HG03565 (cell line): ENCODE measurements at regions not wholly inside any gene's neighbourhood (a gene's known extent, or its start where the extent isn't known, plus 50 kb on each side); places are given as distances from the start of the nearest gene placed in this dataset.

Experiments
- ATAC-seq: cut with Tn5 transposase; IDR thresholded peaks from one replicate; pipeline ENCODE4 v1.9.1; 2021; ENCODE audit warnings: mild to moderate bottlenecking, moderate library complexity; ENCODE audit not compliant: unreplicated experiment

DNA sequence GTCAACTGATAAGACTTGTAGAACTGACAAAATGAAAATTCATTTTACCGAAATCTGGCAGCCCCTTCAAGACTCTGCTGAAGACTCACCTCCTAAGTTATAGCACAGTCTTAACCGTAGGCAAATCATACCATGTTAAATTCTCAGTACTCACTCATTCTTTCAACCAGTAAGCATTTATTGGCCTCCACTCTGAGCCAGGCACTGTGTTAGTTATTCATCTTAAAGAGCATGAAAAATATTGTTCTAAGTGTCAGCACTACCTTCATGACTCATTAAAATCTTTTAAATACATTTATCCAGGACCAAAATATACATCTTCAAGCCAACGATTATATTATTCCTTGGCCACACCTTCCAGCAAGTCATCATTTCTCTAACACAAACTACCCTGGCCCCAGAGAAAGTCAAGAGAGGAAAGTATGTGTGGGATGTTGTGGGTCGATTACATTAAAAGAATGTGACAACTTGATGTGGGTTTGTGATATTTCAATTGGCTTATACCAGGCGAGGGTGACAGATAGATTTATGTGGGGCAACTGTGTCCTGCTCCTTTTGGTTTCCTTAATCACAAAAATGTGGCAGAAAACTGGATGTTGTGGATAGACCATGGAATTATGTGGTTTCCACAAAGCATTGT lies 55.0 kb downstream of the TMEM30B start:
- ATAC-seq, result no peak

DNA sequence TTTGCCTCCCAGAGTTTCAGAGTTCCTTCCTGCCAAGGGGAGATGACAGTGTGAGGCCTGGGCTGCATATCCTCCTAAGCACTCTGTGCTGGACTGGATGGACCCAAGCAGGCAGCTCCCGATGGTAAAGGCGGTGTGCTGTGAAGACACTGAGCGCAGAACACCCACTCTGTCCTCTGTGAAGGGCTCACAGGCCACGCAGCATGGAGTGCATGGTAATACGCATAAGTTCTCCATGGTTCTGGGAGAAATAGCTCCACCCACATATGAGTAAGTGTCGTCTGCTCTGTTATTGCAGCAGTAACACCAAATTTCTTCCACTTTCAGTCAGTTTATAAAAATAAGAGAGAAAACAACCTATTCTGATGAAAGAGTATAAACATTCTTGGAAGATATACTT lies 55.8 kb downstream of the TMEM30B start:
- no peak for ATAC-seq

DNA sequence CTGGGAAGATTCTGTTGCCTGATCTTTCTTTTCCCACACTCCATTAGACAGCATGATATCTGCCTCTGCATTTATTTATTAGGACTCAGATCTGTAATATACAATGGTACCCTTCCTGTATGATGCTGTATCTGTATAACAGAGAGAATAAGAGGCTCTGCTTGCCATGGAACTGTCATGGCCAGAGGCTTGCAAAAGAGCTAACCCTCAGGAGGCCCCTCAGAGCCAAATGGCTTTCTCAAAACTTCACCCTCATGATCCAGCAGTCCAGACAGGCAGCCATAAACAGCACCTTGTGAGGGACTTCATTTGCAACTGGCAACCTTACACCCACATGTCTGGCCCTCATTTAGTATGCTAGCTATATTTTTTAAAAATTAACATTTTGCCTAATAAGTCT lies 57.6 kb downstream of the TMEM30B start:
- ATAC-seq, result no peak

DNA sequence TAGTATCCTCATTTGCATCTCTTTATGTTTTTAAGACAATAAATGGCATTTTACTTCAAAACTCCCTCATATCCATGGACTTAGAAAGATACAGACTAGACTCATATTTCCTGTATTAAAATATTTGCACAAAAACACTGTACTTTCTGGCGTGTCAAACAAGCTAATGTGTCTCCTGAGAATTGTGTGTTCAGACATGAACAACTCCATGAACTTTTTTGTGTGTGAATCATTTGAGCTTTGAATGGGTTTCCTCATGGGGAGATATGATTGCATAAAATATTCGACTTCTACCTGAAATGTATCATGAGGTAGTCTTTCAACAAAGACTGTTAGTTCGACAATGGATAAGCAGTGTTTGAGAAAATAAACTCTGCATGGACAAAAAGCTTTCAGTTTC lies 58.8 kb downstream of the TMEM30B start:
- no peak for ATAC-seq

DNA sequence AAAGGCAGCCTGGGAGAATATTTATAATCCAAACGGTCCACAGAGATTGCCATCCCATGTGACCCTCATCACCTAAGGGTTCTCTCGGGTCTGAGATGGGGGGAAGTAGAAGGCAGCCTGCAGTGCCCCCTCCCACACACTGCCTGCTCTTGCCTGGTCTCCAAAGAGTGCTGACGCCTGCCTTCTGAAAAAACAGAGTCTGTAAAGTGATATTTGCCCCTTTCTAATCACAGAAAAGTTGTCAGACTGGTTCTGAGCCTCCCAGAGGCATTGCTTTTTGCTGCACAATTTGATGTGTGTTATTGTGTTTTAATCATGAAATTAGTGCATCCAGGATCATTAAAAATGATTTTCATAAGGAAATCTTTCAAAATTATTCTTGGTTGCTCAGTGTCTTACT lies 59.2 kb downstream of the TMEM30B start:
- no peak for ATAC-seq

DNA sequence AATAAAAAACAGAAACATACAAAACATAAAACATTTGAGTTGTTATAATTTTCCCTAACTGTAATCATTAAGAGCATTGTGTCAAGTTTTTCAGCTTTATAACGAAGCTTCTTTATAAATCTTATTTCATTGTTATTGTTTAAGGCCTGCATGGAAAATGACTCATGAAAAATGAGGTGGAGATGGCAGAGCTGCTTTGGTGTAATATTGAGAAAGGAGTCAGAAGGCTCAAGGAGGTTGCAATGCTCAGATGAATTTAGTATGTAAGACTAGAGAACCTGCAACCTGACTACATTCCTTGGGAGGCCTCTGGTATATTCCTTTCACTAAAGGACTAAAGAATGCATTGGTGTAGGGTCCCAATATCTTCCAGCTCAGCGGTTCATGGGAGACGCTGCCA lies 61.5 kb downstream of the TMEM30B start:
- ATAC-seq, result no peak

DNA sequence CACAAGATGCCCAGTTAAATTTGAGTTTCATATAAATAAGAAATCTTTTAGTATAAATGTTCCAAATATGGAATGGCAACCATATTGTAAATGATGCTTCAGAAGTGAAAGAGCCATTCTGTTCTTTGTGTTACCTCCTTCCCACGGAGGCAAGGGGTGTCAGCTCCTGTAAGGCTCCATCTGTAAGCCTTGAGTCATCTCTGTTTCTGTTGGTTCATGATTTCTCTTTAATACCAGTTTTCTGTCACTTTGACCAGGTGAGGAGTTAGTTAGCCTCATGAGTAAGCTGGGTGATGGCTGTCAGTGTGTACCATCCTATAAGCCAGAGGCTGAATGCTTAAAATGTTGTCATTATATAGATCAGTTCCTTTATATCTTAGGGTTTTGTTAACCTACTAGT lies 61.9 kb downstream of the TMEM30B start:
- no peak for ATAC-seq

DNA sequence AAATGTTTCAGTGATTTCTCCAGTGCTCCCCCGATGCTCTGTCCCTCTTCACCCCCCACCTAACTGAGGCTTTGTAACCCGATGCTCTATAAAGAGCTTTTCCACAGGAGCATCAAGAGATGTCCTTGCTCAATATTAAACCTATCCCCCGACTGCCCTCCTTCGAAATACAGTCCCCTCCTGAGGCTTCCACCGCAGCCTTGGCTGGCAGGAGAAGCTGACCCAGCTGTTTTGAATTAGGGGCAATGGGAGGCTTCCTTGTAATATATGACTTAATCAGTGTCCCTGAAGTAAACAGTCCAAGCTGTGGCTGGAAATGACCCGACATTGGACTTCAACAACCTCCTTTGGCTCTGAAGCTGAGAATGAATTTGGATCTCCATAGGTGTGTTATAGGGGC lies 62.4 kb downstream of the TMEM30B start:
- no peak for ATAC-seq

DNA sequence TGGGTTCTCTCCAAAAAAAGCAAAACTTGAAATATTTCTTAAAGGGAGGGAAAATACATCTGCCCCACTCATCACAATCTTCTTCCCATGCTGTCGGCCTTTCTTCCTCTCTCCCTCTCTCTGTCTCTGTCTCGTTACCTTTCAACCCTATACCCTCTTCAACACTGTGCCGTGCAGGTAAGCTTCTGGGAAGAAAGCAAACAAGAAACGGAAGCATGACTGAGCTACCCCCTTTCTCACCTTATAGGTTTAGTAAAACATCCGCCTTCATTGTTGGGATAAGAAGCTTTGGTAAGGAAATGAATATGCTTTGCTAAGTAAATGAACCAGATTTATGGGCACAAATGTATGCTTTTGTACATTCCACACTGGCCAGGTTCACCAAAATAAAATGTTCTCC lies 63.0 kb downstream of the TMEM30B start:
- ATAC-seq, result no peak

DNA sequence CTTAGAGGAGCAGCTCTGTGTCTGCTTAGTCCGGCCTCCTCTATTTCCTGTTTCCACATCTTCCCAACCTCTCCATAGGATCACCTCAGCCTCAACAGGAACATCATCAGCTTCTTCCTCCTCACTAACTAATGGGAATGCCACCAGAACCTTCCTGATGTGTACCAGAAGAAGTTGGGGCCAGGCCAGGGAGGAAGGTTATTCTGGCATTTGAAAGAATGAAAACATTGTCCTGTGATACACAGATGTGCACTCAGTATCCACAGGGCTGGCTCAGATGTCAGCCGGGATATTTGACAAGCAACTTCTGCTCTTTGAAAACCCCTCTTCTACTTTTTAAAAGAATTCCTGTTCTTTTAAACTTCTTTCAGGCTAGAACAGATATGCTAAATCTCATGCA lies 63.6 kb downstream of the TMEM30B start:
- ATAC-seq, result no peak

DNA sequence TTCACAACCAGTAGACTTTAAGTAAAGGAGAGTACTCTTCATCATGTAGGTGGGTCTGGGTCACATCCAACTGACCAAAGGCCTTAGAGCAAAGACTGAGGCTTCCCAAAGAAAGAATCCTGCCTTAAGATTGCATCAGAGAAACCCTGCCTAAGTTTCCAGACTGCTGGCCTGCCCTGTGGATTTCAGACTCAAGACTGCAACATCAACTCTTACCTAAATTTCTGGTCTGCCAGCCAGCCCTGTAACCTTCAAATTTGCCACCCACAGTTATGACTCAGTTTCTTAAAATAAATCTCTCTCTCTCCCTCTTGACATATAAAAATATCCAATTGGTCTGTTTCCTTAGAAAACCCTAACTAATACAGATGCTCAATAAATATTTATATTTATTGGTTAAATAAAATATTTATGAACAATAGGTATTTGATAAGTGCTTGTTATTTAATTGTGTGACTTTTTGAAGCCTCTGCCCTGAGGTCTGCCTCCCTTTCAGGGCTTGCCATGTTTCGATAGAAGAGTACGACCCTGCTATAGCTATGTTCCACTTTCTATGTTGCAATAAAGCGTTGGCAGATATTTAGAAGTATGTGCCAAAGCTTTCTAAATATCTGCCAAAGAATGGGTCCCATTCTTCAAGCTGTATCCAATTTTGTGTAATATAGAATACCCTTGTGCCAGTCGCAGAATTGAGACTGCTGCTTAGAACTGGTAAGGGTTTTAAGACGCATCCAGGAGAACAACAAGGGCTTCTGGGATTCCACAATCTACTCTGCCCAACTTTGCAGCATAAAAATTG lies 65.7 kb downstream of the TMEM30B start:
- no peak for ATAC-seq

DNA sequence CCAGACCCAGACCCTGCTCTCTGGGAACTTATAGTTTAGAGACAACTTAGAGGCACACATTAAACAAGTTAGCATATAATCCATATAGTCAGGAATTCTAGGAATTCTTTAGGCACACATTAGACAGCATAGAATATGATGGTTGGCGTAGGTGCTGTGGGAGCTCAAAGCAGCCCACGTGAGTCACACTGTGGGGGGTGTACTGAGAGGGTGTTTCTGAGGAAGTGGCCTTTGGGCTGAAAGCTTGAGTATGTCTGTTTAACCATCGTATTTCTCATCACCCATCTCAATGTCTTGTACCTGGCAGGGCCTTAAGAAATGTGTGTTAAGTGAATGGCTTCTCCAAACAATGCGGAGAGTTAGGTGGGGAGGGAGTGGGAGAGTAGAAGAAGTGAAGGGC lies 67.2 kb downstream of the TMEM30B start:
- ATAC-seq, result no peak

DNA sequence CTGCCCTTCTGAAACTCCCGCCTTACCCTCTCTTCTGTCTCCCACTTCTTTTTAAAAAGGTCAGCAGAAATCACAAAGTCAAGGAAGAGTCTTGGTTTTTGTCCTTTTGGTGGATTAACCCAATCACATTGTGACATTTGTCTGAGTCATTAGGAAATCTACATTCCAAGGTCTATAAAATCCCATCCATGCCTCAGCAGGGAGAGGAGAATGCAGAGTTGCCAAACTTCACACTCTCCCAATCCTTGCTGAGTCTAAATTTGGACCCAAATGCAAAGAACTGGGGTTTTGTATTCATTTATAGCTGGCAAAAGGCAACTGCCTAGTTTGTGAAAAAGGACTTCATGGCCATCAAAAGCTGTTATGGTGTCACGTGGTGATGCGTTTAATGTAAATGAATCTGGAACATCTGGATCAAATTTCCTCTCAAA lies 67.9 kb downstream of the TMEM30B start:
- ATAC-seq, result no peak

DNA sequence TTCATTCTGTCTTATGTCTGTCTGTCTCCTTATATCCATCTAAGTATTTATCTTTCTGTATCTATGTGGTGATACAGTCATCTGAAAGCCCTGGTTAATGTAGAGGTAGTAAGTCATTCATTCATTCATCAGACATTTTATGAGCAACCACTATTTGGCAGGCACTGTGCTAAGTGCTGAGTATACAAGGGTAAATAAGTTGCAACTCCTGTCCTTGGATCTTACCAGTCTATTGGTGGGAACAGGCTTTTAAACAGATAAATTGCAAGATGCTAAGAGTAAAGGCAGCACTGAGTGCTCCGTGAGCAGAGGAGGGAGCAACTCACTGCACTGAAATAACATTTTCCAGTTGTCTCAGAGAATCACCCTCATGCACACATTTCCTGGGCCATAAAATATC lies 68.6 kb downstream of the TMEM30B start:
- no peak for ATAC-seq

DNA sequence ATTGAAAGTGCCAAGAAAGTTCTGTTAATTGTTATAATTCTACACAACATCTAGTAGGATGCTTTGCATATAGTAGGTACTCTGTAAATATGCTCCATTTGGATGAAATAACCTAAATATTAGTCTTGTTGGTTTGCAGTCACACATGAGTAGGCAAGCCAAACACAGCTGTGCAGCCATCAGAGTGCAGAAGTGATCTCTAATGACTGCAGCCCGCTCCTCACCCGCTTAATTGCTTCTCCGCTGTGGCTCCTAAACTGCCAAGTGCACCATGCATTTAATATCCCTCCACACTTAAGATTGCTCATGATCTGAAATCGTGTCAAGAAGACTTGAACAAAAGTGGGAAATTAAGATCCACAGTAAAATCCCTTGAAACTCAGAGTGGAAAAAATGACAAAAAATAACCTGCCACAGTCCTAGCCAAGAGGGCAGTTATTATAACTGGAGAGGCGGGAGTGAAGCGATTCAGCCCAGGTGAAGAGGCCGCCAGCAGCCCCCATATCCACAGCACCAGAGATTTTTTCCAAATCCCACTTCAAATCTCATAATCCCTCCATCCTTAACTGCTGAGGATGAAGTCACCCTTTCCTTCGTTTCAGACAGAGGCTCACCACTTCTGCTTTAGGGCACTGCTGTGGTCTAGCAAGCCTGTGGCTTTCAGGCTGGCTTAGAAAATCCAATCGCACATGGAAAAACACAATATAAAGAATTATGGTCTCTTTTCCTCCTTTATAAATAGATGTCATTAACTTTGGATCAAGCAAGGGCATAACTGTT lies 69.5 kb downstream of the TMEM30B start:
- ATAC-seq, result no peak

DNA sequence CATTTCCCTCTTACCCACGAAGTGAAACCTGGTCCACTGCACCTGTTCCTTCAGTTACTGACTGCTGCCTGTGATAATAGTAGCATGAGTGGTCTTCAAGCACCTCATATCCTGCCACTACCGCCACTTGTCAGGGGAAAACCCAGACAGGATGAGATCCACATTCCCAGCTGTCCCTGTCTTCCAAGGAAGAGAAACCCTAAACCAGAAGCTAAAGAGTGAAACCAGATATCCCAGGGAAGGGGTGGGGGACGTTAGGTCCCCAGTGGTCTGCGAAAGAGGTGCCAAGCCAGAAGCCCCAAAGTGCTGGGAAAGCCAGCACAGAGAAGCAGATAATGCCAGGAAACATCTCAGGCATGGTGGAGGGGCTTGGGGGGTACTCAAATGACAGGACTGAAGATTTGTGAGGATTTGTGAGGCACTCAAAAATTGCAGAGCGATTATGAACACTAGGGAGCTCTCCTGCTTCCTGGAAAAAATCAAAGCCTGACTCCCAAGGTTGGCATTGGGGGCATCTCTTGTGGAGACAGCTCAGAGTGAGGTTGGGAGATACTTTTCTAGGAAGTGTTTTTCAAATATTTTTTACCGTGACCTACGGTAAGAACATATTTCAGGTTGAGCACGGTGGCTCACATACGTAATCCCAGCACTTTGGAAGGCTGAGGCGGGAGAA lies 77.9 kb downstream of the TMEM30B start:
- ATAC-seq, result no peak

DNA sequence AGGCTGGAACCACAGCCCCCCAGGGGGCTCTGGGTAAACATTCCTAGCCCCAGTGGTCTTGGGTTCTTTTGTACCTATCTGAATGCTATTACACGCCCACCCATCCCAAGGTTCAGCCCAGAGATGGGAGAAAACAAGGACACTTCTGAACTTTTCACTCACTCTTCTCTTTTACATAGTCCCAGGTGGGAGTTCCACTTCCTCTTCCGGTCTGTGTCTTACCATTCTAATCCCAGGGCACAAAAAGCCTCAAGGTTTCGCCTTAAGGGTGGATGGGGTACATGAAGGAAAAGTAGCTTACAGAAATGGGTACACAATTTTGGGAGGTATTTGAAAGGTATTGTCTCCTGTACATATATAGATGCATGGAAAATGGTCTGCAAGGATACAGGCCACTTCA lies 79.0 kb downstream of the TMEM30B start:
- no peak for ATAC-seq

DNA sequence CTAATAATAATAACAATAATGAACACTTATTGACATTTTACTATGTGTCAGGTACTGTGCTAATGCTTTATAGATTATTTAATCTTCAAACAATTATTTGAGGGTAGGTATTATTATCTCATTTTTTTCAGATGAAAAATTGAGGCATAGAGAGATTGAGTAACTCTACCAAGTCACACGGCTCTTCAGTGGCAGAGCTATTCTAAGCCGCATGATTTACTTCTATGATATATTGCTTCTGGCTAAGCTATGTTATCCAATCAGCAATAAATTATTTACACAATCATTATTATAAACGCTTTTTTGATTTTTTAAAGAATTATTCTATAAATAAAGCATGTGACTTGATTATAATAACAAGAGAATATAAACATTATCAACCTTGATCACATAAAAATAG lies 80.0 kb downstream of the TMEM30B start:
- no peak for ATAC-seq

DNA sequence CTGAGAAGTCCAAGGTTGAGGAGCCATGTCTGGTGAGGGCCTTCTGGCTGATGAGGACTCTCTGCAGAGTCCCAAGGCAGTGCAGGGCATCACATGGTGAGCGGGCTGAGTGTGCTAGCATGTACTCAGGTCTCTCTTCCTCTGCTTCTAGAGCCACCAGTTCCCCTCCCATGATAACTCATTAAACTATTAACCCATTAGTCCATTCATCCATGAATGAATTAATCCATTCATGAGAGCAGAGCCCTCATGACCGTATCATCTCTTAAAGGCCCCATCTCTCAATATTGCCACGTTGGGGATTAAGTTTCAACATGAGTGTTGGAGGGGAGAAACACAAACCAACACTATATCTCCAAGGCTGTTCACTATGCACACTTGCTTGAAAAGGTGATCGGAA lies 83.7 kb downstream of the TMEM30B start:
- ATAC-seq, result no peak

DNA sequence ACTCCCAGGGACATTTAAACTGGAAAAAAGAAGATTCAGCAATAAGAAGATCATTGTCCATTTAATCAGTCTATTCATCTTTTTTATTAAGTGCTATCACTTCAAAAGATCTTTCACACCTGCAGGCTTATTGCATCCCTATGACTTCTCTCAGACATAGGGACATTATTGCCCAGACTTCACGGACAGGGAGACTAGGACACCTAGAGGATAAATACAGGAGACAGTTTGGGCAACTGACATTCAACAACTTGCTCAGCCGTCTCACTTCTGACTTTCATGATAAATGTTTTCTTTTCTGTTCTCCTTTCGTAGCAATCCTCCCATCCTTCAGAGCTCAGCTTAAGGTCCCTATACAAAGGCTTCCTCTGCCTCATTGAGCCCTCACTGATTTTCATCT lies 84.3 kb downstream of the TMEM30B start:
- no peak for ATAC-seq

DNA sequence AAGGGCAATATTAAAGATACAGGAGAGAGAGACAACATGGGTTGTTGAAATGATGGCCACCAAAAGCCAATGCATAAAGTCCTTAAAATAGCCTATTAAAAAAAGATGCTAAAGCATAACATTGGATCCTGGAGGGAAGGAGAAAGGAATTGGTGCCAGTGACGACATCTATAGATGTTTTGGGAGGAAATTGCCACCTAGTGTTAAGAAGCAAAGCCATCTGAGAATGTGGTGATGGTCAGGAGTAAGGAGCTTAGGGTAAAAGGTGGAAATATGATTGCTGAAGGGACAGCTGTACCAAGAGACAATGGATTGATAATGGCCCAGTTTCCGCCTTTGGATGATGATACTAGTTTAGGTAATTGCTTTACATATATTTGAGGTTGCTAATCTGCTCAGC lies 85.1 kb downstream of the TMEM30B start:
- ATAC-seq, result no peak
